CD4-positive, alpha-beta T cell (primary cell): ENCODE measurements at regions not wholly inside any gene's neighbourhood (a gene's known extent, or its start where the extent isn't known, plus 50 kb on each side); places are given as distances from the start of the nearest gene placed in this dataset.

ENCODE experiments used
- ATAC-seq: fragments of 200-7000 bp; cut with Tn5 transposase; one replicate; pipeline ENCODE4 v1.10.0; 2022; ENCODE audit warnings: mild to moderate bottlenecking; ENCODE audit not compliant: poor library complexity
- CTCF ChIA-PET: fragments of 350-600 bp; sonication (Branson Sonifier 250); formaldehyde crosslinking; loops from one replicate; lab custom pipeline; 2021; ENCODE audit warnings: antibody characterized with exemption, inconsistent platforms; lab: Charles Lee
- POLR2A ChIA-PET: fragments of 350-600 bp; sonication (Branson Sonifier 250); formaldehyde crosslinking; loops from one replicate; lab custom pipeline; 2021; ENCODE audit warnings: antibody characterized with exemption, inconsistent platforms; lab: Charles Lee
- DNase-seq, 14 experiments: peaks; one replicate each; pipeline ENCODE4 v3.0.0-alpha.2; 2013 to 2020; ENCODE audit warnings: mixed read lengths in 2 of 14
- H3K27ac ChIP-seq, 2 donors: one replicate each; pipeline versions ENCODE4 v1.5.1 to v1.7.0; 2013; ENCODE audit warnings: low read length in 2 of 2, low read depth in 1 of 2, mild to moderate bottlenecking in 1 of 2
- H3K27me3 ChIP-seq, 2 experiments: 1 replicate in 1 of 2; 2 replicates in 1 of 2; pipeline versions ENCODE4 v1.6.1 to v1.7.0; 2013; ENCODE audit warnings: low read length in 2 of 2, control low read depth in 1 of 2, mild to moderate bottlenecking in 1 of 2, moderate library complexity in 1 of 2; ENCODE audit not compliant: insufficient read depth in 2 of 2, control insufficient read depth in 1 of 2
- H3K36me3 ChIP-seq: one replicate; pipeline ENCODE4 v1.6.1; 2013; ENCODE audit warnings: low read length, control low read depth; ENCODE audit not compliant: insufficient read depth
- H3K4me1 ChIP-seq: one replicate; pipeline ENCODE4 v1.6.1; 2013; ENCODE audit warnings: low read length, control low read depth; ENCODE audit not compliant: insufficient read depth
- H3K4me3 ChIP-seq: one replicate; pipeline ENCODE4 v1.5.1; 2013; ENCODE audit warnings: mild to moderate bottlenecking, low read length, moderate library complexity
- H3K9me3 ChIP-seq, 2 experiments: 1 replicate in 1 of 2; 2 replicates in 1 of 2; pipeline versions ENCODE4 v1.6.1 to v1.7.0; 2013; ENCODE audit warnings: low read length in 2 of 2, mild to moderate bottlenecking in 2 of 2, control low read depth in 1 of 2, moderate library complexity in 1 of 2; ENCODE audit not compliant: control insufficient read depth in 1 of 2, insufficient read depth in 1 of 2
- H3K27ac Mint-ChIP-seq: one replicate; pipeline ENCODE4 v1.8.0; 2020; ENCODE audit warnings: mixed read lengths
- H3K27me3 Mint-ChIP-seq: one replicate; pipeline ENCODE4 v1.8.0; 2021; ENCODE audit warnings: mixed read lengths
- H3K36me3 Mint-ChIP-seq: one replicate; pipeline ENCODE4 v1.8.0; 2021; ENCODE audit warnings: low read depth, mixed read lengths
- H3K4me1 Mint-ChIP-seq: one replicate; pipeline ENCODE4 v1.8.0; 2021; ENCODE audit warnings: low read depth, mixed read lengths
- H3K4me3 Mint-ChIP-seq: one replicate; pipeline ENCODE4 v1.8.0; 2020; ENCODE audit warnings: mild to moderate bottlenecking, mixed read lengths
- H3K9me3 Mint-ChIP-seq: one replicate; pipeline ENCODE4 v1.8.0; 2020; ENCODE audit warnings: mixed read lengths
- CTCF ChIP-seq: fragments of 200-600 bp; IDR thresholded peaks from one replicate; pipeline ENCODE4 v1.8.0; 2022; ENCODE audit warnings: antibody characterized with exemption, mild to moderate bottlenecking
- intact Hi-C, 2 experiments: fragments of 100-400 bp; cut with DNase I in 1 of 2; cut with micrococcal nuclease in 1 of 2; formaldehyde crosslinking; loops; one replicate each; pipeline versions ENCODE4 v1.15.1 to v1.9.0; 2023 to 2025; cut with DNase I, micrococcal nuclease

DNA sequence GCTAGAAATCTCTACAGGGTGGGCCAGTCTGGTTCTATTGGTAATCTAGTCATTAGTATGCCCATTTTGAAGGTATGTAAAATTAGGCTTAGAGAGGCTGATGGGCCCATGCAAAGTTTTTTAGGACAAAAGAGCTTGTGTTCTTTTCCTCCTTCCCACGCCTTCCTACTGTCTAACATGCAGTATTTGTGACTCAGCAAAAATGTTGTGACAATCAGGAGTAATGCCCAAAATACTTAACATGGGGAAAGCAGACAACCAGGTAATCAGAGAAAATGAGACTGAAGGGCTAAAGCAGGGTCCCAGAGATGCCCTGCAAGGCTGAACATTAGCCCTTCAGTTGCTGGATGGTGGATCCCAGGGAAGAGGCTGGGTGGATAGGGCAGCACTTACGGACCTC, 437.9 kb downstream of the BCL11B start:
- no peak overlapping the region for H3K4me3 Mint-ChIP-seq
- ATAC-seq: no peak
- no peak overlapping the region for H3K27ac Mint-ChIP-seq
- no peak overlapping the region for H3K27ac ChIP-seq
- ChIA-PET CTCF (no interaction called here), POLR2A (no interaction called here)
- no peak overlapping the region for H3K4me3 ChIP-seq
- H3K27me3 Mint-ChIP-seq: no peaks in the 10 kb centered on the region
- no peaks in the 10 kb centered on the region for H3K9me3 Mint-ChIP-seq
- H3K9me3 ChIP-seq: no peaks in the 10 kb centered on the region
- no peaks in the 10 kb centered on the region for H3K27me3 ChIP-seq
- no peaks in the 10 kb centered on the region for H3K4me1 Mint-ChIP-seq
- TF ChIP-seq CTCF: no peak
- H3K4me1 ChIP-seq: no peaks in the 10 kb centered on the region
- no peaks in the 10 kb centered on the region for H3K36me3 ChIP-seq
- DNase-seq: no peak
- H3K36me3 Mint-ChIP-seq: no peaks in the 10 kb centered on the region
- intact Hi-C loops: no loop called here

DNA sequence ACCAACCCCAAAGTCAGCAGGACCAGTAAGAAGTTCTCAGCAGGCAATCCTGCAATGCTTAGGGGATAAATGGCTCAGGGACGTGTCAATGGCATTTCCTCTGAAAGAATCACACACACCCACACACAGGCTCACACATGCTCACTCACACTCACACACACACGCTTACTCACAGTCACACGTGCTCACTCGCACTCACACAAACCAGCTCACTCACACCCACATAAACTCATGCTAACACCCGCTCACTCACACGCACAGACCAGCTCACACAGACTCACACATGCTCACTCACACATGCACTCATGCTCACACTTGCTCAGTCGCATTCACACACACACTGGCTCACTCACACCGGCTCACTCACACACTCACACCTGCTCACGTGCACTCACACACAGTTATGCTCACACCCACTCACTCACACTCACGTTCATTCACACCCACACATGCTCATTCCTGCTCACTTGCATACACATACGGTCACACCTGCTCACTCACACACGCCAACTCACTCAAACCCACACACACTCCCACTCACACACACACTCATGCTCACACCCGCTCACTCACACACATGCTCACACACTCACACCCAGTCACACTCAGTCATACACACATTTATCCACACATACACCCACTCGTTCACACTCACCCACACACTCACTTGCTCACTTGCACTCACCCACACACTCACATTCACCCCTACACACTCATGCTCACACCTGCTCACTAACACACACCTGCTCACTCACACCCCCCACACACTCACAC, 436.8 kb downstream of the BCL11B start:
- Histone ChIP-seq H3K36me3 (no peaks in the 10 kb centered on the region), H3K27me3 (no peaks in the 10 kb centered on the region), H3K4me3 (no peak overlapping the region), H3K4me1 (no peaks in the 10 kb centered on the region), H3K9me3 (no peaks in the 10 kb centered on the region), H3K27ac (no peak overlapping the region)
- Mint-ChIP-seq H3K4me3 (no peak overlapping the region), H3K27ac (no peak overlapping the region), H3K4me1 (no peaks in the 10 kb centered on the region), H3K36me3 (no peaks in the 10 kb centered on the region), H3K27me3 (no peaks in the 10 kb centered on the region), H3K9me3 (no peaks in the 10 kb centered on the region)
- DNase-seq (no peak), ATAC-seq (no peak)
- ChIA-PET POLR2A (no interaction called here), CTCF (no interaction called here)
- intact Hi-C loops: no loop called here
- TF ChIP-seq CTCF: no peak

DNA sequence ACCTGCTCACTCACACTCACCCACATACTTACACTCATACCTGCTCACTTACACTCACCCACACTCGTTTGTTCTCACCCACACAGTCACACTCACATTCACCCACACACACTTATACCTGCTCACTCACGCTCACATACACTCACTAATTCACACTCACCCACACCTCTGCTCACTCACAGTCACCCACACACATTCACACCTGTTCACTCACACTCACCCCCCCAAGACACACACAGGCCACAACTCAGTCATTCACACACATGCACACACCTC, 436.2 kb downstream of the BCL11B start:
- no peak overlapping the region for H3K4me3 Mint-ChIP-seq
- ChIA-PET CTCF (no interaction called here), POLR2A (no interaction called here)
- no peaks in the 10 kb centered on the region for H3K4me1 Mint-ChIP-seq
- no peaks in the 10 kb centered on the region for H3K9me3 Mint-ChIP-seq
- intact Hi-C loops: no loop called here
- H3K36me3 Mint-ChIP-seq: no peaks in the 10 kb centered on the region
- no peaks in the 10 kb centered on the region for H3K4me1 ChIP-seq
- no peaks in the 10 kb centered on the region for H3K27me3 Mint-ChIP-seq
- DNase-seq (no peak), ATAC-seq (no peak)
- H3K4me3 ChIP-seq: no peak overlapping the region
- H3K27ac Mint-ChIP-seq: no peak overlapping the region
- H3K27ac ChIP-seq: no peak overlapping the region
- no peaks in the 10 kb centered on the region for H3K36me3 ChIP-seq
- H3K27me3 ChIP-seq: no peaks in the 10 kb centered on the region
- TF ChIP-seq CTCF: no peak
- H3K9me3 ChIP-seq: no peaks in the 10 kb centered on the region
